ENCODE measurements at regions not wholly inside any gene's neighbourhood (a gene's known extent, or its start where the extent isn't known, plus 50 kb on each side); places are given as distances from the start of the nearest gene placed in this dataset.
A peak's percentile ranks its signal among the peaks of the same experiment; 100 is the strongest.

DNA sequence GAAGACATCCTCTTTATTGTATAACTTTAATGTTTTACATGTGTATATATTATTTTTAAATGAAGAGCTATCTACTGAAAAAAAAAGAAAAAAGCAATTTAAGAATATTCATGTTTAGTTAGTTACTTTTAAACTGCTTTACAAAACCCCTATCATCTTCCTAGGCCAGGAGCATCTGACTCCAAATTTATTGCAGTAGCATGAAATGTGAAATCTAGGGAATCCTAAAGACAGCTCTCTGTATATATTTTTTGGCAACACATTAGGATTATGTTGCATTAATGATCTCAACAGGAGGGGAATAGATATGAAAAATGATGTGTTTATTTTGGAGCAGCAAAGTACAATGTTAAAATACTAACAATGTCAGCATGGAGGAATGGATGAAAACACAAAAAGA lies 158.3 kb downstream of the CNTN3 start:
- no peak overlapping the region for H3K27ac ChIP-seq
- no peaks in the 10 kb centered on the region for H3K4me1 ChIP-seq
- no peaks in the 10 kb centered on the region for H3K9me3 ChIP-seq
- DNase-seq, result no peak
- intact Hi-C loops (cut with DNase I; ENCODE audit: low total_unique reads), result no loop called here
- TF ChIP-seq EP300 (IDR thresholded peaks at IDR 0.05) (no peak), POLR2AphosphoS5 (IDR thresholded peaks at IDR 0.05) (no peak), POLR2A (IDR thresholded peaks at IDR 0.05) (no peak)
- TF ChIP-seq, protein P1, sequence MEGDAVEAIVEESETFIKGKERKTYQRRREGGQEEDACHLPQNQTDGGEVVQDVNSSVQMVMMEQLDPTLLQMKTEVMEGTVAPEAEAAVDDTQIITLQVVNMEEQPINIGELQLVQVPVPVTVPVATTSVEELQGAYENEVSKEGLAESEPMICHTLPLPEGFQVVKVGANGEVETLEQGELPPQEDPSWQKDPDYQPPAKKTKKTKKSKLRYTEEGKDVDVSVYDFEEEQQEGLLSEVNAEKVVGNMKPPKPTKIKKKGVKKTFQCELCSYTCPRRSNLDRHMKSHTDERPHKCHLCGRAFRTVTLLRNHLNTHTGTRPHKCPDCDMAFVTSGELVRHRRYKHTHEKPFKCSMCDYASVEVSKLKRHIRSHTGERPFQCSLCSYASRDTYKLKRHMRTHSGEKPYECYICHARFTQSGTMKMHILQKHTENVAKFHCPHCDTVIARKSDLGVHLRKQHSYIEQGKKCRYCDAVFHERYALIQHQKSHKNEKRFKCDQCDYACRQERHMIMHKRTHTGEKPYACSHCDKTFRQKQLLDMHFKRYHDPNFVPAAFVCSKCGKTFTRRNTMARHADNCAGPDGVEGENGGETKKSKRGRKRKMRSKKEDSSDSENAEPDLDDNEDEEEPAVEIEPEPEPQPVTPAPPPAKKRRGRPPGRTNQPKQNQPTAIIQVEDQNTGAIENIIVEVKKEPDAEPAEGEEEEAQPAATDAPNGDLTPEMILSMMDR (IDR thresholded peaks at IDR 0.05), result no peak
- no peaks in the 10 kb centered on the region for H3K36me3 ChIP-seq
- H3K27me3 ChIP-seq, result no peaks in the 10 kb centered on the region
- no peak overlapping the region for H3K4me3 ChIP-seq

DNA sequence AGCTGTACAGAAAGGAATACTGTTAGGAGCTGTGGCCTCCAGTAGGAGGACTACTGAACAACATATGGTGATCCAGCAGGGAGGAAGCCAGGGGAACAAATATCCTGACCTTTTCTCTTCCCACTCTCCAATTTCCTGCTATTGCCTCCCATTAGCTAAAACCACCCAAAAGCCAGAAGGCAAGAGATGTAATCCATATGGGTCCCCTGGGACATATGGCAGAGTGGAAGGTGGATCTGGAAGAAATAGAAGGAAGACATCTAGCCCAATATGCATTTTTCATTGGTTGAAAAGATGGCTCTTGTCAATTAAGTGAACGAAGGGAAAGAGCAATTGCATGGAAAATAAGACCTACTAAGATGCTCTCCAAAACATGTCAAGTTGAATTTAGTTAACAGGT lies 167.2 kb downstream of the CNTN3 start:
- Histone ChIP-seq H3K4me1 (no peaks in the 10 kb centered on the region), H3K36me3 (no peaks in the 10 kb centered on the region), H3K27me3 (no peaks in the 10 kb centered on the region), H3K9me3 (no peaks in the 10 kb centered on the region), H3K27ac (no peak overlapping the region), H3K4me3 (no peak overlapping the region)
- DNase-seq, result peak in 1 of 2 donors; percentile 3
- WGBS, 5 donors, result 83 to 94% (median 87%) methylated on average over 1 of the region's 1 CpG
- TF ChIP-seq, protein P1 (IDR thresholded peaks at IDR 0.05), result no peak
- TF ChIP-seq POLR2A (IDR thresholded peaks at IDR 0.05), result no peak
- no peak for TF ChIP-seq EP300 (IDR thresholded peaks at IDR 0.05)
- TF ChIP-seq POLR2AphosphoS5 (IDR thresholded peaks at IDR 0.05), result no peak
- intact Hi-C loops (cut with DNase I; ENCODE audit: low total_unique reads), result no loop called here

DNA sequence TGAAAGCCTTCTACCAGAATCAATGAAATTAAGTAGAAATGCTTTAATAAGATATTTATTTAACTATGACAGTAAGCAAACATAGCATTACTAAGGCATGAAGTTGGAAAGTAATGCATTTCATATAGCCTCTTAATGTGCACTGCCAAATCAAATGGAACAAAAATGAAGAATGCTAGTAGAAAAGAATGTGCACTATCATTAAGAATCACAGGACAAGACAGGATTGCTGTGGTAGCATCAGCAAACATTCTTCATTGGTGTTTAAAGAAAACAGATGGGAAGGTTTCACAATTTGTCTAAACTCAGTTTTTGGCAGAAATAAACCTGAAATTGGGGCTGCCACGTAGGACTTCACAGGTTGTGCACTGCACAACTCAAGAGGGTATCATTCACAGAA lies 168.9 kb downstream of the CNTN3 start:
- TF ChIP-seq EP300 (IDR thresholded peaks at IDR 0.05) (no peak), POLR2A (IDR thresholded peaks at IDR 0.05) (no peak), POLR2AphosphoS5 (IDR thresholded peaks at IDR 0.05) (no peak)
- TF ChIP-seq, protein P1 (IDR thresholded peaks at IDR 0.05), result no peak
- WGBS, 5 donors, result 50 to 80% (median 68%) methylated on average over 1 of the region's 1 CpG
- intact Hi-C loops (cut with DNase I; ENCODE audit: low total_unique reads), result no loop called here
- H3K9me3 ChIP-seq, result no peaks in the 10 kb centered on the region
- no peak overlapping the region for H3K4me3 ChIP-seq
- no peak for DNase-seq
- no peaks in the 10 kb centered on the region for H3K36me3 ChIP-seq
- no peaks in the 10 kb centered on the region for H3K27me3 ChIP-seq
- no peaks in the 10 kb centered on the region for H3K4me1 ChIP-seq
- no peak overlapping the region for H3K27ac ChIP-seq

DNA sequence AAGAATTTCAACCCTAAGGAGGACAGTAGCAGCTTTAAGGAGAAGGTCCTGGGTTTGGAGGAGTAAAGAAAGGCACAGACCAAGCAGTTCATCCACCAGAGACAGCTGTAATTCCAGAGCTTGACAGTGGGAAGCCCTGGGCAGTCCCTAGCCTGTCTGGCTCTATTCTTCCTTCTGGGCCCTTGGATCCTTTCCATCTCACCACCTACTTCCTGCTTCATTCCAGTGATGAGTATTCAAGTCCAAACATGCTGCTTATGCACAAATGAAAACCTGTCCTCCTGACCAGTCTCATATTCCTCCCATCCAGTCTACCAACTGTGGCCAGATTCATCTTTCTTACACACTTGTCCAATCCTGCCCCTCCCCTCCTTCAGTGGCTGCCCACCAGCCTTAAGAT lies 171.4 kb downstream of the CNTN3 start:
- H3K36me3 ChIP-seq, result no peaks in the 10 kb centered on the region
- no peaks in the 10 kb centered on the region for H3K4me1 ChIP-seq
- DNase-seq, result no peak
- TF ChIP-seq EP300 (IDR thresholded peaks at IDR 0.05) (no peak), POLR2AphosphoS5 (IDR thresholded peaks at IDR 0.05) (no peak), POLR2A (IDR thresholded peaks at IDR 0.05) (no peak)
- TF ChIP-seq, protein P1 (IDR thresholded peaks at IDR 0.05), result no peak
- intact Hi-C loops (cut with DNase I; ENCODE audit: low total_unique reads), result no loop called here
- H3K27me3 ChIP-seq, result no peaks in the 10 kb centered on the region
- no peak overlapping the region for H3K27ac ChIP-seq
- H3K9me3 ChIP-seq, result no peaks in the 10 kb centered on the region
- H3K4me3 ChIP-seq, result no peak overlapping the region

DNA sequence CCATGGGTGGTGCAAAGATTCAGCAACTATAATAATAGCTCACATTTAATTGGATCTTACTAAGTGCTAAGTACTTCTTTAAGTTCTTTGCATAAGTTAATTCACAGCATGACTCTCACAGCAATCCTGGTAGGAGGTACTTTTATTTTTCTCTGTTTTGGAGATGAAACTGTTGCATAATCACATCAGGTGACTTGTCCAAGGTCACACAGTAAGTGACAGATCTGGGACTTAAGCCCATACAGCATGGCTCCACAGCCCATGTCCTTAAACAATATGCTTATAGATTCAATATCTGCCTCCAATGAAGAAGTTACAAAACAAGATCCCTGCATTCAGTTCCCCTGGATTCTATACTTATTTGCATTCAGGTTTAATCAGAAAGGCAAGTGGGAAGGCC lies 171.8 kb downstream of the CNTN3 start:
- Histone ChIP-seq H3K4me3 (no peak overlapping the region), H3K27ac (no peak overlapping the region), H3K4me1 (no peaks in the 10 kb centered on the region), H3K36me3 (no peaks in the 10 kb centered on the region), H3K9me3 (no peaks in the 10 kb centered on the region), H3K27me3 (no peaks in the 10 kb centered on the region)
- intact Hi-C loops (cut with DNase I; ENCODE audit: low total_unique reads), result no loop called here
- no peak for DNase-seq
- no peak for TF ChIP-seq POLR2A (IDR thresholded peaks at IDR 0.05)
- TF ChIP-seq EP300 (IDR thresholded peaks at IDR 0.05), result no peak
- TF ChIP-seq POLR2AphosphoS5 (IDR thresholded peaks at IDR 0.05), result no peak
- TF ChIP-seq, protein P1 (IDR thresholded peaks at IDR 0.05), result no peak

Data from stomach (tissue), 8 donors.